ENCODE measurements at regions not wholly inside any gene's neighbourhood (a gene's known extent, or its start where the extent isn't known, plus 50 kb on each side); places are given as distances from the start of the nearest gene placed in this dataset.

GRCh38 chr1:30345491-30346130, 377.8 kb downstream of the MATN1 start:
- DNase-seq = no peak

- no peak for DNase-seq
These were observed 379.8 kb downstream of the MATN1 start for GRCh38 chr1:30343562-30343961.

GRCh38 chr1:30342535-30343141, 380.7 kb downstream of the MATN1 start:
- no peak for DNase-seq

DNA sequence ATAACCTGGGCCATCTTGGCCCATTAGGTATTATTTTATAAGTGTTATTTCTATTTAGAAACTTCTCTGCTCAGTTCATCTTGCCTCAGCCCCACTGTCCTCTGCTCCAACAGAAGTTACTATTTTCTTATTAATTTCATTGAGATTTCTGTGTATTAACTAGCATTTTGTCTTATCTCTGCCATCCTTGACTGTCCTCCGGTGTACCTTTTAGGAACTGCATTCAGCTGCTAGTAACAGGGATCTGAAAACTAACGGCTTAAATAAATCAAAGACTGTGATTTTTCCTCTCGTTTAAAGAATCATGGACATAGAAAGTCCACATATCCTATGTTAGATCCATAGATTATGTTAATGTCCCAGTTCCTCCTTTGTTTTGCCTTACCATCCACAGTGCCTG, 382.5 kb downstream of the MATN1 start:
- no peak for DNase-seq

- no peak for DNase-seq
These were observed 383.5 kb downstream of the MATN1 start for GRCh38 chr1:30339866-30340265.

- no peak for DNase-seq
These were observed 384.6 kb downstream of the MATN1 start for GRCh38 chr1:30338765-30339164.

DNA sequence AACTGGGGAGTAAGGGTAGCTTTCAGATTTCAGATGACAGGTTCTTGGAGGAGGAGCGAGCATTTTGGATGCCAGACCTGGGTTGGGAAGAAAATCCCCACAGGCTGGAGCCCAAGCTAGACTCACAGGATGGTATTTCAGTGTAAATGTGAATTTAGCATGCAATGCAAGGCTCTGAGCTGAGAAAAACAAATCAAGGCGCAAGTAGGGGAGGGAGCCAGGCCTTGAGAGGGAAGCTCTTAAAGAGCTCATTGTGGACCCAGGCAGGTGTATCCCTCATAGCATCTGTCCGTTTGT, 386.1 kb downstream of the MATN1 start:
- no peak for DNase-seq

DNA sequence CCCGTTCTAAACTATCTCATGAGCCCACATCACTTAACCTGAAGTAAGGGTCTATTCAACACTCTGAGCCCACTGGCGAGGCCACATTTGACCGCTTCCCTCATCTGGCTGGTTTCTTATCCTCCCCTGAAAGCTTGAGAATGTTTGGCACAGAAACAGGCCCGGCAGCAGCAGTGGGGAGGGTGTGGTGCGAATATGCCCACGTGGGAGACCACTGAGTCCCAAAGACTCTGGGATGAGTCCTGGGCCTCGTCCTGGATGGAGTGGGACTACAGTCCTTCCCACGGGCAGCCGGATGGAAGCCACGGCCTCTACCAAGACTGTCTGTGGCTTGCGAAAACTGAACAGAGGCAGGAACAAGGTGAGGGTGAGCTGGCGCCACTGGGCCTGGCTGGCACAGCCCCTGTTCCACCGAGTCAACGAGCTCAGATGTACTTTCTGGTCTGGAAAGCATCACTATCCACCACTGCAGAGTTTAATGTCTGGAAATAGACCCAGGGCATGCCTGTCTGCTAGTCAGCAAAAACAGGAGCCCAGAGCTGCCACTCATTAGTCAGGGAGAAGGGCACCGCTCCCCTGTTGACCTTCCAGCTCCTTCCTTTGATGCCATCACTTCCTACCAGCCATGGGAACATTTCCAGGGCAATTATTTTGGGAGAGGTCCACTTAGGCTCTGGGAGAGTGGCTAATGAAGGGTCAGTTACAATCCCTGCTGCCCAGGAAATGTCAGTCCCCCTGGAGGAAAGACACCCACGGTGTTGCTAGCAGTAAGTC, 386.6 kb downstream of the MATN1 start:
- no peak for DNase-seq

DNA sequence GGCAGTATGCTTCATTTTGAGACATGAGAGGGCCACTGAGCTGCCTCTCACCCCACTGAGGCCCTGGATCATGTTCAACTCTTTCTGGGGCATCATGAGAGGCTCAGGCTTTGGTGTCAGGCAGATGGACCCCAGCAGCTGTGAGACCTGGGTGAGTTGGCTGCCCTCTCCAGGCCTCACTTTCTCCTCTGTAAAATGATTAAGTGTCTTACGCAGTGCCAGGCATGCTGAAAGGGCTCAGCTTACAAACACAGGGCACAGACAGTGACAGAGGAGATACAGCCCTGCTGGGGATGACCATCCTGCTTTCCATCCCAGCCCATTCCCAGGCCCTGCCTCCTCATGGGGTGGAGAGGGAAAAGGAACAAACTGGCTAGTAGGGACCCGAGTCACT, 387.4 kb downstream of the MATN1 start:
- DNase-seq = no peak

DNA sequence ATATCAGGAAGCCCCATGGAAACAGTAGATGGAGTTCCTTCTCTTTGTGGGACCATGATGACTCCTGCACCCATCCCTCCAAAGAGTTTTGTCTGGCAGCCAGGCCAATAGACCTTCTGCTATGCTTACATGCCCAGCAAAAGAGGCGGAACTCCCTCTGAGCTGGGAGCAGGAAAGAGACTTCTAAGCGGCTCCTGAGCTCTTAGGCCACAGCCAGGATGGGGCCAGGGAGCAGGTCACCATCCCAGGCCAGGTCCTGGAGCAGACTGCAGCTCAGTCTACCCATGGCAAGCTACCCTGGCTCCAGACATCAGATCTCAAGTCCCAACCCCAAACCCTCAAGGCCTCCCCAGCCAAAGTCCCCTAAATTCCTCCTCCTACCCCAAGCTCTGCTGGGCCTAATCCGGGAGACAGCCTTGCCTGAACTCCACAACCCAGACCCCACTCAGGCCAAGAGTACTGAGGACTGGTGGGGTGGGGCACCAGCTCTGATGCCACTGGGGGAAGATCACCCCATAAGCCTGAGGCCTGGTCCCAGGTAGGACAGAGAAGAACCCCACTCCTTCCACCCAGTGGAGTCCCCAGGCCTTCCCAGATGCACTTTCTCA, 387.9 kb downstream of the MATN1 start:
- no peak for DNase-seq

DNA sequence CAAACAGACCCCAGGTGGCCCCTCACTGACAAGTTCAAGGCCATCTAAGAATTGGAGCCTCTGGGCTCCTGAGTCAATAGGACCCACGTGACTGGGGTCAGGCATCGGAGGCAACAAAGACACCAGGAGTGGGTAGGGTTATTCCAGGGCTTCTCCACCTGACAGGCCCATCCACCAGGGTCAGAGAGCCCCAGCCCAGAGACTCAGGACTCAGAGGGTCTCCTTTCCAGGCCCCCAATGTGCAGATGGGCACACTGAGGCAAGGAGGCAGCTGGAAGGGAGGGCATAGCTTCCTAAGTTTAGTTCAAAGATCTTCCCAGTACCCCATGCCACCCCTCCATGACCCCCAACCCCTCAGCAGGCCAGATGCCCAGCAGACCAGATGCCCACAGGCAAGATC, 388.6 kb downstream of the MATN1 start:
- DNase-seq = no peak

DNA sequence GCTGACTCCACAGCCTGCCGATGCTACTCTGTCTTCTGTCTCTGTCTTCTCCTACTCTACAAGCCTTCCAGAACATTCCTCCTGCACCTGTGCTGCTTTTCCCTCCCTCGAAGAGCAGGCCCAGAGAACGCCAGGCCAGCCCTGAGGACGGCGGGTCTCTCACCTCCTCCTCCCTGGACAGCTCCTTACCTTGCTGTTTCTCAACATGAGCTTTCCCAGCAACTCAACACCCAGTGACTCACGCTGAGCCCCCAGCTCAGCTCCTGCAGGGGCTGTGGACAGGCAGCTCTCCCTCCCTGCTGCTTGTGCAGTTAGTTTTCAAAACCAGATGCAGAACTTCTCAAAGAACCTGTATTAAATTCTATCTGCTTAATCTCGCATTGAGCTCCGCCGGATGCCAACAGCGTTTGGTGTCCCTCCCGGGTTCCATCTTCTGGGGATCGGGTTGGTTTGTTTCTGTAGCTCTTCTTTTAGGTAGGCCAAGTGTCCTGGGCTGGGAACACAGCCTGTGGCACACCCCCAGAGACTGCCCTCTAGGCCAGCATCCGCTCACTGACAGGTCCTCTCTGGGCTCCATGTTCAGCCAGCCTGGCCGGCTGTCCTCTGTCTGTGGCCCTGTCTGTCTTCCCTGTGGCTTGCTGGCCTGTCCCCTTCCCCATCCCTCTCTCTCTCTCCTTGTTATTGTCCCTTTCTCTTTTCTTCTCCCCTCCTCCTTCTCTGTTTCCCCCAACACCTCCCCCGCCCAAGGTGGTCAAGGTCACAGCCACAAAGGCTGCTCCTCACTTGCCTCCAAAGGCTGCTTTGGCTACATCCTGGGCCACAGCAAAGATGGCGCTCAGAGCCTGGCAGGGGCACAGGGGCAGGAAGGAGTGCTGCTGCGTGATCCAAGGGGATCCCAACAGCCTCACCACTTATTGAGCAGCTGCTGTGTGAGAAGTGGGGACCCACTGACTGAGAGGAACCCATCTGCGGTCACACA, 391.0 kb downstream of the MATN1 start:
- DNase-seq = no peak

DNA sequence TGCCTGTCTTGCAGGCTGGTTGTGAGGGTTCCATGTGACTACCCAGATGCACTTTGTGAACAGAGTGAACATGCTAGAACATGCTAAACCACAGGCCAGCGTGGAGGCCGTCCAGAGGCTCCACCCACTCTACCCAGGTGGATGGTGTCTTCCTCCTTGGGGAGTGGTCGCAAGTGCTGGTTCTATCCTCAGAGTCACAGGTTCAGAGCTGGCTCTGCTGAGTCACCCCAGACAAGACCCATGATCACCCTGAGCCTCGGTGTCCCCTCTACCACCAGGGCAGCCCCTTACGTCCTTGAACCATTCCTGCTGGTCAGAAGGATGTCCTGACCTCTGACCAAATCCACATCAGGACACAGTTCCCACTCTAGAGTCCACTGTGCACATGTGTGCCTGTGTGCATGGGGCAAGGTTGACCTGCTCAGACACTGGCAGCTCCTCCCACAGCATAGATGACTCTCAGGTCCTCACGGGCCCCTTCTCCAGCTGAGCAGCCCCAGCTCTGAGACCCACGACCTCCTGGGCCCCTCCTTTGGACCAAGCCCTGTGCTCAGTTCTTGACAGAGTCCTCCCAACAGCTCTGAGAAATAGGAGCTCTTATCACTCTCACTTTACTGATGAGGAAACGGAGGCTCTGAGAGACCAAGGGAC, 391.8 kb downstream of the MATN1 start:
- DNase-seq = no peak

GRCh38 chr1:30330644-30331043, 392.7 kb downstream of the MATN1 start:
- no peak for DNase-seq

GRCh38 chr1:30329802-30330557, 393.4 kb downstream of the MATN1 start:
- no peak for DNase-seq

- no peak for DNase-seq
These were observed 394.1 kb downstream of the MATN1 start for GRCh38 chr1:30329263-30329753.

DNA sequence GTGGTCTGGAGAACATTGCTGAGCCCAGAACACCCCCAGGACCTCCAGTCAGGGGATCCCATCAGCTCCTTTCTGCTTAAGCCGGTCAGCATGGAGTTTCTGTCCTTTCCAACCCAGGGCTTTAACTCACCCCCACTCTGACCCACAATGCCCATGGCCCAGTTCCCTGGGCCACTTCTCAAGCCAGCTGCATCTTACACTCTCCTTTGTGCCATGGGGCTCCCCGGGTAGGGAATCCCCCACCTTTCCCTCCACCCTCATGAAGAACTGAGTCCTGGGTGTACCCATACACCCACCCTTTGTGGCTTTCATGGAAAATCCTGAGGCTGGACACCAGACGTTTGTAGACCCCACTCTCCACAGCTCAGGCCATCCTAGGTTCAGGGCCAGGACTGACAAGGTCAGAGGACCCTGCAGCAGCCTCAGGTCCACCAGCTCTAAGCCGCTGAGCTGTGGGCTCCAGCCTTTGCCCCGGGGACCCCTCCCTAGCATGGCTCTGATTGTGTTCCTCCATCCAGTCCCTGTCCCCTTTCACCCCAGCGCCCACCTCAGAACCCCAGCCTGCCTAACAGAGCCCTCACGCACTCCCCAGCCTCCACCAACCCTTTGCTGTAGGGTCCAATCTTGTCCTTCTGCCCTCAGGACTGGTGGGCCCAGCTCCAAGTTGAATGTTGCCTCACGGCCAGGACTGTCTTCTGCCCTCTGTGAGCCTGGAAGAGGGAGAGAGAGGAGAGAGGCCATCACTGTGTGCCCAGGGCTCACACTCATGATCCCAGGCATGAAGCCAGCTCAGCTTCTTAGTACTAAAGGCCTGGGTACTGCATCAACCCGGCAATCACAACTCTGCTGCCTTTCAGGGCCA, 394.8 kb downstream of the MATN1 start:
- DNase-seq = no peak

GRCh38 chr1:30328100-30328370, 395.4 kb downstream of the MATN1 start:
- DNase-seq = no peak

GRCh38 chr1:30327370-30328099, 395.9 kb downstream of the MATN1 start:
- no peak for DNase-seq

DNA sequence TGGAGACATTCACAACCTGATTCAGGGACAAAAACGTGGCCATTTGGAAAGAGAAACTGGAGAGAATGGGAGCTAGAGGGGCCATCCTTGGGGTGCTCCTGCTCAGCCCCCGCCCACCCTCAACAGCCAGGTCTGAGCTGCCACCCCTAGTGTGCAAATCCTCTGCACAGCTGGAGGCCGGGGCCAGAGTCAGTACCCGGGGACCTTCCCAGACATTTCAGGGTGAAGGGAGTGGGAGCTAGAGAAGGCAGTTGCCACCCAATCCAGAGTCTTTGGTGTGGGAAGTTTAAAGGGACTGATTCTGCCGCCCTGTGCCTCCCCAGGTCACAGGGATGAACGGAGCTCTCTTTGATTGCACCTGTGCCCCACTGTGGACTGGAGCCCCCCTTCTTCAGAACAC, 397.4 kb downstream of the MATN1 start:
- DNase-seq = no peak

Measured in NCI-H446 treated with DMSO at 0.1 percent for 48 hours (cell line).